NCI-H226 (cell line): ENCODE measurements at regions not wholly inside any gene's neighbourhood (a gene's known extent, or its start where the extent isn't known, plus 50 kb on each side); places are given as distances from the start of the nearest gene placed in this dataset.

Source experiments
- DNase-seq: peaks from one replicate; pipeline ENCODE4 v3.0.0-alpha.2; 2015

- DNase-seq = peak; percentile 14
Measured at GRCh38 chr5:121681229-121681855, 170.3 kb upstream of the FTMT start.

DNA sequence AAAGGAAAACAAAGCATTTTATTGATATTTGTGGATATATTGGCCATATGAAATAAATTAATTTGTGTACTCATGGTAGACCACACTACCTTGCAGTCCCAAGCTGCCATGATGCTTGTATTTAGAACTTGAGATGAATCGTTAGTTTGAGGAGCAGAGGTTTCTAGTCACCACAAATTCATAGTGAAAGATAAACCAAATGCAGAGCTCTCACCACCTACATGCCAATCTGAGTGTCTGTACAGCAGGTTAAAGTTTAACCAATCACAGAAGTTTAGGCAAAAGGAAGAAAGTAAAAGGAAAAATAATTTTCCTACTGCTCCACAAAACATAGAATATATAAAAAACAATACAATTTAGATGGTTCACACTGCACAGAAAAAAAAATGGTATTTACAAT, 163.6 kb upstream of the FTMT start:
- DNase-seq = no peak

DNA sequence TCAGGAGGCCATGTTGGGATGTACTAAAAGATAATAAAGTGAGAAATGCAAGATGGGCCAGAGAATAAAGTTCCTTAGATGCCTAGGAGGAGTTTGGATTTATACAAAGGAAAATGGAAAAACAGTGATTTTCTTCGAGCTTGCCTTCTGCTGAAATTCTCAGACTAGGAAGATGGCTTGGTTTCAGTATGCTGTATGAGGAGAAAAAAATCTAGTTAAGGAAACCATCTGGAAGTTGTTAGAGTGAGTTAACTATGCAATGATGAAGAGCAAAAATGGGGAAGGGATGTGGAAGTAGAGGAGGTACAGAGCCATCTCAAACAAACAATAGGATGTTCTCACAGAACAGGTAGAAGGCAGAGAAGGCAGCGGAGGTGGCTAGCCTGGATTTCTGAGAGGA, 162.9 kb upstream of the FTMT start:
- DNase-seq = no peak

GRCh38 chr5:121691478-121691877, 160.2 kb upstream of the FTMT start:
- peak; percentile 94 for DNase-seq

- no peak for DNase-seq
Measured at GRCh38 chr5:121692158-121692557, 159.5 kb upstream of the FTMT start.

DNA sequence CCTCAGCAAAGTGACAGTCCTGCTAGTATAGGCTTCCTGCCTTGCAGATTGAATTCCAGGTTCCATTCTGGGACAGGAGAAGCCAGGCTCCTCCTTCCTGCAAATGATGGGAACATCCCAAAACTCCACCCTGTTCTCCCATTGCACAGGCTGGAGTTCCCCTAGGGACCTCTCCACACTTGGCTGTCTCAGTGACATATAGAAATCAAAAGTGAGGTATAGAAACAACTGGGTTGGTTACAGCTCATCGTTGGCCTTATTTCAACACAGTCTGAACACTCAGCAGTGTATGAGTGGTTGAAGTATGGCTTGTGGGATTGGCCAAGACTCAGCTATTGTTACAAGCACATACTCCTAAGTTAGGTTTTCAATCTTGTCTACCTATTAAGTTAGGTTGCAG, 157.8 kb upstream of the FTMT start:
- peak; percentile 51 for DNase-seq

DNA sequence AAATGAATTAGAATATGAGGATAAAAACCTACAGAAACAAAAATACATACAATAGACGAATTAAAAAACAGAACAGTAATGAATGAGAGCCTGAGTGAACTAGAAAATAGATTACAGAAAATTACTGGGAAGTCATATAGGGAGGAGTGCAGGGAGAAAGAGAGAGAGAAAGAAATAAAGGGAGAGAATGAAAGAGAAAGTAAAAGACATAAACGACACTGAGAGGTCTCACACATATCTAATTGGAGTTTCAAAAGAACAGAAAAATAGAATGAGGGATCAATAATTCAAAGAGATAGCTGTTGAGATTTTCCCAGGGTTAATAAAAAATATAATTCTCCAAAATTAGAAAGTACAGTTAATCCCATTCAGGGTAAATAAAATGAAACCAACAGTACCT, 156.4 kb upstream of the FTMT start:
- DNase-seq = no peak

GRCh38 chr5:121698690-121699089, 153.0 kb upstream of the FTMT start:
- DNase-seq = no peak

GRCh38 chr5:121701731-121702130, 150.0 kb upstream of the FTMT start:
- no peak for DNase-seq

GRCh38 chr5:121702682-121703081, 149.0 kb upstream of the FTMT start:
- no peak for DNase-seq

DNA sequence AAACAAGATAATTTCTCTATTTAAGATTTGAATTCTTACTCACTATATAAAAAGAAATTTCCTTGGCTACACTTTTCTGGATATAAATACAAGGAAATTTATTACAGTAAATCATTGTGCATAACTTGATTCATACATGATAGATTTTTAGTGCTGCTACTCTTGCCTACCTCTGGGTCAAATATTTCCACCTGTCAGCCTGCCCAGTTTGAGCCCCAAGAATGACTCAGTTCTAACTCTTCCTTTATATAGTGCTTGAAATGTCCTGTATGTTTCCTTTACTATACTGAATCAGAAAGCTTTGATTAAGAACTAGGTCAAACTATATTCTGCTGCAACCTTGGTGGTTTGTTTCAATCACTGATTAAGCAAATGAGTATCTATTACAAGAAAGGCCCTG, 147.4 kb upstream of the FTMT start:
- no peak for DNase-seq

- no peak for DNase-seq
Measured at GRCh38 chr5:121706686-121707085, 145.0 kb upstream of the FTMT start.

- DNase-seq = no peak
Measured at GRCh38 chr5:121707178-121707577, 144.5 kb upstream of the FTMT start.

DNA sequence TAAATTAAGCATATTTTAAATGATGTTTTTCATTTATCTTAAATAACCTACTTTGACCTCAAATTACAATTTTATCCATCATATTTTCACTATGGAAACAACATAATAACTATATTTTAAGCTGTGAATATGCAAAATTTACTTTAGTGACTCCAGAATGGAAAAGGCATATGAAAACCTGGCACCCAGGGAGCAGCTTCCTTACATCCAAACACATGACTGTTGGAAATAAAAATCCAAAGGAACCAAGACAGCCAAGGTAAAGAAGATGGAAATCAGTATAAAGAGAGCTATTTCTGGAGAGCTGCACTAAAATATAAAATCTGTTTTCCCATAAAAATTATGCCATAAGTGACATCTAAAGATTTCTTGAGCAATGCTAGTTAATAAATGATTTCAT, 140.3 kb upstream of the FTMT start:
- no peak for DNase-seq

DNA sequence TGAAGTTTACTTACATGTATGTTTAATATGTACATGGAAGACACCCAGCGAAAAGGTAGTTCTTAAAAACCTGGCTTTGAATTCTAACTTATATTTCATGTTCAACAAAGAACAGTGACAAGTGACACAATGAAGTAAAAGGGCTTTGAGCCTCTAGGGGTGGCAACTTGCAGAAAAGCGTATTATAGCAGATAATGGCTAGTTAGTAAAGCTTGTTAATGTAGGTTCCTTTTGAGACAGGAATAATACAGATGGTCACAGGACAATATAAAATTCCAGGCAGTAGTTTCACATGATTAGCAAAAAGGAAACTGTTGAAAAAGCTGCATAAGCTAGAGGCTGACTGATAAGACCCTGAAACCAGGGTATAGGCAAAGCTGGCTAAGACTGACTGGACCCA, 132.4 kb upstream of the FTMT start:
- DNase-seq = no peak

DNA sequence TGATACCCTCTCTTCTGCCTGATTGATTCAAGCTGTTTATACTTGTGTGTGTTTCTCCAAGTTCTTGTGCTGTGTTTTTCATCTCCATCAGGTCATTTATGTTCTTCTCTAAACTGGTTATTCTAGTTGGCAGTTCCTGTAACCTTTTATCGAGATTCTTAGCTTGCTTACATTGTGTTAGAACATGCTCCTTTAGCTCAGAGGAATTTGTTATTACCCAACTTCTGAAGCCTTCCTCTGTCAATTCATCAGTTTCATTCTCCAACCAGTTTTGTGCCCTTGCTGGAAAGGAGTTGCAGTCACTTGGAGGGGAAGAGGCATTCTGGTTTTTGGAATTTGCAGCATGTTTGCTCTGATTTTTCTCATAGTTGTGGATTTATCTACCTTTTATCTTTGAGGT, 126.2 kb upstream of the FTMT start:
- no peak for DNase-seq

DNA sequence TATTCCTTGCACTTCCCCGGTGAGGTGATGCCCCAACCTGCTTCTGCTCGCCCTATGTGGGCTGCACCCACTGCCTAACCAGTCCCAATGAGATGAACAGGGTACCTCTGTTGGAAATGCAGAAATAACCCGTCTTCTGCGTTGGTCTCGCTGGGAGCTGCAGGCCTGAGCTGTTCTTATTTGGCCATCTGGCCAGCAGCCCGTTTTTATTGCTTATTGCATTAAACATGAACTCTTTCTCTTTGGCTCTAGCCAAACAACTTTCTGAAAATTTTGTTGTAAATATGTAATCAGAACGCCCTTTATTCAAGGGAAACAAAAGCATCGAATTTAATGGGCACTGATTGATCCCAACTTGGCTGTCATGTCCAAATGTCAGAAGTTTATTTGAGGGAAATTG, 124.7 kb upstream of the FTMT start:
- DNase-seq = no peak

GRCh38 chr5:121731377-121731776, 120.3 kb upstream of the FTMT start:
- no peak for DNase-seq

- DNase-seq = no peak
Measured at GRCh38 chr5:121735618-121736017, 116.1 kb upstream of the FTMT start.

GRCh38 chr5:121737120-121737519, 114.6 kb upstream of the FTMT start:
- DNase-seq = no peak

- no peak for DNase-seq
Measured at GRCh38 chr5:121741156-121741555, 110.5 kb upstream of the FTMT start.

DNA sequence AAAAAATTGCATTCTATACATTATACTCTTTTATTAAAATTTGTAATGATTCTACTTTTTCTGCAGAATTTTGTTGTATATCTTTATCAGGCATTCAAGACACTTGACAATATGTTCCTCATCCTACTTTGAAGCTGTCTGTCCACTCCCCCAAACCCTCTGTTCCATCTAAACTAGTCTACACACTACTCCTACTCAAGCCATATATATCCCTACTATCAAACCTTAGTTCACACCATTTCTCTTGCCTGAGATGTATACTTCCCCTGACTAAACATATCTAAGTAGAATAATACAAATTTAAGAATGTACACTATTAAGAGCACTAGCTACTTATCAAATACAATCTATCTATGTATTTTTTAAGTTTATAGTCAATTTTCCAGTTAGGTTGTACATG, 107.1 kb upstream of the FTMT start:
- DNase-seq = no peak

DNA sequence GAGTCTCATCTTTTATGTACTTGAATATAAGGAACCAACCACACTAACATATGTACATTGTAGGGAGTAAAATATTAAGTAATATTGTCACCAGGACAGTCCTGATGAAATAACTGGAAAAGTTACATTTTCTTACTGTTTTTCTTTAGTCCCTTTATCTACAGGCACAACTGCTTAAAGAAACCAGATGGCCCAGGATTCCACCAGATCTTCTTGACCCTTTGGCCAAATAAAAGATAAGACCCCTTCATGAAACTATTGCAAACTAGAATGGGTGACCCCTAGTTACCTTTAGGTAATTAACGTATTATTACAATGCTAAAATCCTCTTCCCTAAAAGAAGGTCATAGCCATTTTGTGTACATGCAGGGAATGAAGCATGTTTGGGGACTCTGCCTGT, 106.3 kb upstream of the FTMT start:
- DNase-seq = no peak

- DNase-seq = no peak
Measured at GRCh38 chr5:121746763-121747162, 104.9 kb upstream of the FTMT start.

DNA sequence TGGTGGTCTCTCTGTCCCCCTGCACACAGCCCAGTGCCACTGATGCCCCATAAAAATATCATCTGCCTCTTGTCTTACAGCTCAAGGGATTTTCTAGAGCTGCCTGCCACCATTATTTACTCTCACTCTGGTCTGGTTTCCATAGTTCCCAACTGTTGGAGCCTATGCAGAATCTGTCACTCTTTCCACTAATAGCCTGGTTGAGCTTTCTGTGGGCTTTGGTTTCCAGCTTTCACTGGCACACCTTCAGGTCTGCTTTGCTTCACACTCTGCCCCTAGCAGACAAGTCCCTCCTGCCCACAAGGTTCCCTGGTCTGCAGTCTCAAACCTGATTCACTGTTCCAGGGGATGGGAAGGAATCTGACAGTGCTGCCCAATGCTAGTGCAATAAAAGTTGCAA, 103.0 kb upstream of the FTMT start:
- DNase-seq = no peak

GRCh38 chr5:121752149-121752548, 99.5 kb upstream of the FTMT start:
- DNase-seq = no peak
